Psoas muscle (tissue), 7 donors: ENCODE measurements at regions not wholly inside any gene's neighbourhood (a gene's known extent, or its start where the extent isn't known, plus 50 kb on each side); places are given as distances from the start of the nearest gene placed in this dataset.

Experiments
- ATAC-seq, 4 donors: fragments of 200-7000 bp; cut with Tn5 transposase; one replicate each; pipeline ENCODE4 v1.9.1; 2020; ENCODE audit warnings: moderate library complexity in 3 of 4, mild to moderate bottlenecking in 2 of 4
- DNase-seq, 2 donors: peaks; one replicate each; pipeline ENCODE4 v3.0.0-alpha.2; 2020
- H3K27ac ChIP-seq: fragments of 200-600 bp; one replicate; pipeline ENCODE4 v1.8.0; 2022
- H3K27me3 ChIP-seq, 3 donors: fragments of 200-600 bp in 1 of 3; one replicate each; pipeline versions ENCODE4 v1.6.1 to v1.8.0; 2013 to 2022; ENCODE audit warnings: low read length in 2 of 3, mild to moderate bottlenecking in 2 of 3, moderate library complexity in 1 of 3; ENCODE audit not compliant: insufficient read depth in 3 of 3
- H3K36me3 ChIP-seq, 2 donors: fragments of 200-600 bp in 1 of 2; one replicate each; pipeline versions ENCODE4 v1.6.1 to v1.8.0; 2013 to 2022; ENCODE audit warnings: low read depth in 1 of 2, mild to moderate bottlenecking in 1 of 2, moderate library complexity in 1 of 2; ENCODE audit not compliant: insufficient read depth in 1 of 2
- H3K4me1 ChIP-seq: fragments of 200-600 bp; one replicate; pipeline ENCODE4 v1.8.0; 2022
- H3K4me3 ChIP-seq: fragments of 200-600 bp; one replicate; pipeline ENCODE4 v1.8.0; 2022; ENCODE audit warnings: mild to moderate bottlenecking
- H3K9me3 ChIP-seq: fragments of 200-600 bp; one replicate; pipeline ENCODE4 v1.8.0; 2022
- CTCF ChIP-seq: fragments of 200-600 bp; IDR thresholded peaks from one replicate; pipeline ENCODE4 v1.8.0; 2022; ENCODE audit warnings: antibody characterized with exemption
- WGBS, 3 donors: extraction: QIAGEN DNeasy Blood & Tissue Kit; methylation state at CpG; one replicate each; pipeline versions ENCODE4 v1.1.6 to v1.1.7; 2013; 5-methylcytosine and 5-hydroxymethylcytosine counted together
- intact Hi-C, 2 donors: fragments of 100-400 bp; cut with DNase I; formaldehyde crosslinking; loops; one replicate each; pipeline versions ENCODE4 v1.11.0 to v1.14.2; 2022
- donor health status: healthy with polysubstance abuse.
- donor health status: DM: no; HTN: no; CAD: no; lungs with moderate emphysema.
- donor health status: Bipolar disorder and iron deficiency.
- donor health status: healthy.
- donor health status: DM: yes; HTN: yes; CAD: no.
- donor health status: DM: no; HTN: no; CAD: no.
- donor health status: DM: yes; HTN: yes; CAD: no.

- no peak for TF ChIP-seq CTCF
- ATAC-seq = no peak
- H3K4me1 ChIP-seq = no peaks in the 10 kb centered on the region
- H3K4me3 ChIP-seq = no peak overlapping the region
- no peaks in the 10 kb centered on the region for H3K9me3 ChIP-seq
- 89 to 94% (median 93%) methylated on average over 3 of the region's 3 CpGs for WGBS, 3 donors
- no peak for DNase-seq
- intact Hi-C loops = no loop called here
- H3K27ac ChIP-seq = no peak overlapping the region
- no peaks in the 10 kb centered on the region for H3K27me3 ChIP-seq
- H3K36me3 ChIP-seq = no peaks in the 10 kb centered on the region
These were observed 1466.4 kb downstream of the FAM181B start for GRCh38 chr11:81267246-81267645.

DNA sequence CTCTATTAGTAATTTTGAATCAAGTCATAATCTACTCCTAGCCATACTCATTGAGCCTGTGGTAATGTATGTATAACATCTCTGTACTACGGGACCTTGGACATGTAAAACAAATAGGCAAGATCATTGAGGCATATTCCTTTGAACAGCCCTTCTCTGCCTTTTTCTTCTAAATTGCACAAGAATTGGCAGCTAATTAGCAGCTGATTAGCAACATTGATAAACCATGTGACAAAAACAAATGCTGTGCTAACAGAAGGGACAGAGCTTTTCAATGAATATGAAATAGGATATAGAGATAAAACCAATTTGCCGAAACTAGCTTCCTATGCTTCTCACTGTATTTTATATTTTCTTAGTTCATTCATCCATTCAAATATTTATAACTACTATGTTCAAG is 1474.2 kb downstream of the FAM181B start:
- H3K27me3 ChIP-seq = no peaks in the 10 kb centered on the region
- DNase-seq (no peak), ATAC-seq (no peak)
- H3K9me3 ChIP-seq = no peaks in the 10 kb centered on the region
- H3K4me1 ChIP-seq = no peaks in the 10 kb centered on the region
- 88 to 93% (median 92%) methylated on average over 2 of the region's 2 CpGs for WGBS, 3 donors
- H3K36me3 ChIP-seq = no peaks in the 10 kb centered on the region
- no peak overlapping the region for H3K27ac ChIP-seq
- no peak for TF ChIP-seq CTCF
- intact Hi-C loops = no loop called here
- H3K4me3 ChIP-seq = no peak overlapping the region

DNA sequence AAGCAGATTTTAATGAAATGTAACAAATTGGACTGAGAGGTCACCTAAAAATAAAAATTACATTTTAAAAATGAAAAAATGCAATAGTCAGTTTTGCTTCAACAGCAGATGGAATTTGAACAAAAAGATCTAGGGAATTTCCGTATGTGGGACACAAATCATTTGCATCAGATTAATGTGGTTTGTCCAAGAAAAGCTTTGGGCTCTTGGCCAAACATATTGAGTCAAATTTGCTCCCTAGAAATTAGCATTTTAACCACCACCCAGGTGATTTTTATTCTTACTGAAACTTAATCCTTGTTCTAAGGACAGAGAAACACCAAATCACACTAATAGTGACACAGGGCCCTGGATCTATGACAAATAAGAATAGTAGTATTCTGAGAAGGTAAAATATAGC is 1477.8 kb downstream of the FAM181B start:
- H3K27me3 ChIP-seq = no peaks in the 10 kb centered on the region
- no peaks in the 10 kb centered on the region for H3K4me1 ChIP-seq
- DNase-seq = no peak
- H3K27ac ChIP-seq = no peak overlapping the region
- WGBS, 3 donors = 13 to 21% (median 19%) methylated on average over 1 of the region's 1 CpG
- no peak for TF ChIP-seq CTCF
- H3K9me3 ChIP-seq = no peaks in the 10 kb centered on the region
- no peaks in the 10 kb centered on the region for H3K36me3 ChIP-seq
- intact Hi-C loops = no loop called here
- ATAC-seq = no peak
- H3K4me3 ChIP-seq = no peak overlapping the region

- DNase-seq (no peak), ATAC-seq (no peak)
- 18 to 50% (median 27%) methylated on average over 1 of the region's 1 CpG for WGBS, 3 donors
These were observed 1480.4 kb downstream of the FAM181B start for GRCh38 chr11:81253244-81253643.

More at GRCh38 chr11:81253244-81253643, 1480.4 kb downstream of the FAM181B start:
- Histone ChIP-seq H3K4me3 (no peak overlapping the region), H3K36me3 (no peaks in the 10 kb centered on the region), H3K9me3 (no peaks in the 10 kb centered on the region), H3K4me1 (no peaks in the 10 kb centered on the region), H3K27ac (no peak overlapping the region), H3K27me3 (no peaks in the 10 kb centered on the region)
- intact Hi-C loops = no loop called here
- no peak for TF ChIP-seq CTCF
